ENCODE measurements at regions not wholly inside any gene's neighbourhood (a gene's known extent, or its start where the extent isn't known, plus 50 kb on each side); places are given as distances from the start of the nearest gene placed in this dataset.

DNA sequence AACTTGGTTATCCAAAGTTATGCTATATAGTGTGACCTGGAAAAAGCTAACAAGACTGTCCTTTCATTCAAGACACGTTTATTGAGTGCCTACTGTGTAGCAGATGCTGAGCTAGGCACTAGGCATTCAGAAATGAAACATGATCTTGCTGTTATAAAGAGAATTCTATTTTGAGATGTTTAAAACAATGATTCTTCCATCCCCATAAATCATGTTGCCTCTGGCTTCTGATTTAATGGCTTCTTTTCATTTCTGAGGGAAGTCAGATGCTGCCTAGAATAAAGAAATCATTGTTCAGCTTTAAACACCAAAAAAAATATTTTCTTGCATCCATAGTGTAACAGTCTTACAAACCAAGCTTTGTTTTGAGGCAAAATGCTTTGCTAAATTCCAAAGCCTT lies 620.9 kb upstream of the UBE2E2 start:
- H3K4me3 ChIP-seq, result no peak overlapping the region
- no peaks in the 10 kb centered on the region for H3K4me1 ChIP-seq
- H3K9me3 ChIP-seq, result no peaks in the 10 kb centered on the region
- H3K27me3 ChIP-seq, result no peaks in the 10 kb centered on the region
- no peak for DNase-seq
- TF ChIP-seq POLR2A (IDR thresholded peaks at IDR 0.05), result no peak
- TF ChIP-seq, protein P1, sequence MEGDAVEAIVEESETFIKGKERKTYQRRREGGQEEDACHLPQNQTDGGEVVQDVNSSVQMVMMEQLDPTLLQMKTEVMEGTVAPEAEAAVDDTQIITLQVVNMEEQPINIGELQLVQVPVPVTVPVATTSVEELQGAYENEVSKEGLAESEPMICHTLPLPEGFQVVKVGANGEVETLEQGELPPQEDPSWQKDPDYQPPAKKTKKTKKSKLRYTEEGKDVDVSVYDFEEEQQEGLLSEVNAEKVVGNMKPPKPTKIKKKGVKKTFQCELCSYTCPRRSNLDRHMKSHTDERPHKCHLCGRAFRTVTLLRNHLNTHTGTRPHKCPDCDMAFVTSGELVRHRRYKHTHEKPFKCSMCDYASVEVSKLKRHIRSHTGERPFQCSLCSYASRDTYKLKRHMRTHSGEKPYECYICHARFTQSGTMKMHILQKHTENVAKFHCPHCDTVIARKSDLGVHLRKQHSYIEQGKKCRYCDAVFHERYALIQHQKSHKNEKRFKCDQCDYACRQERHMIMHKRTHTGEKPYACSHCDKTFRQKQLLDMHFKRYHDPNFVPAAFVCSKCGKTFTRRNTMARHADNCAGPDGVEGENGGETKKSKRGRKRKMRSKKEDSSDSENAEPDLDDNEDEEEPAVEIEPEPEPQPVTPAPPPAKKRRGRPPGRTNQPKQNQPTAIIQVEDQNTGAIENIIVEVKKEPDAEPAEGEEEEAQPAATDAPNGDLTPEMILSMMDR (IDR thresholded peaks at IDR 0.05), result no peak
- H3K36me3 ChIP-seq, result no peaks in the 10 kb centered on the region
- intact Hi-C loops (cut with DNase I; ENCODE audit: low total_unique reads), result no loop called here
- no peak overlapping the region for H3K27ac ChIP-seq

DNA sequence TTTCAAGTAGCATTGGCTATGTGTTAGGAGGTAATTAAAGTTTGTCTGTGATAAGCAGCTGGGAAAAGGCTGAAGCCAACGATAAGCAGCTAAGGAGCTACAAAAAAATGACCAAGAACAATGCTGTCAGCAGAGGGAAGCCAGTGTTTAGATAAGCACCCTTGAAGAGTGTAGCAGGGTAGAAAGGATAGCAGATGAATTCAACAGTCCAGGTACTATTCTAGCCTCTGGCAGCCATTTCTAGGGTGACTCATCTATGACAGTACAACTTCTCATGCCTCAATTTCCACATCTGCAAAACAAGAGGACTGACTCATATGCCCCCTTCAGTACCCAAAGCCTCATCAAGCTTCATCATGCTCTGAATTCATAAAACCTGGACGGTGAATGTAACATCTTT lies 617.6 kb upstream of the UBE2E2 start:
- H3K4me3 ChIP-seq, result no peak overlapping the region
- no peaks in the 10 kb centered on the region for H3K36me3 ChIP-seq
- DNase-seq, result no peak
- TF ChIP-seq POLR2A (IDR thresholded peaks at IDR 0.05), result no peak
- TF ChIP-seq, protein P1 (IDR thresholded peaks at IDR 0.05), result no peak
- intact Hi-C loops (cut with DNase I; ENCODE audit: low total_unique reads), result no loop called here
- H3K27ac ChIP-seq, result no peak overlapping the region
- H3K27me3 ChIP-seq, result no peaks in the 10 kb centered on the region
- H3K9me3 ChIP-seq, result no peaks in the 10 kb centered on the region
- no peaks in the 10 kb centered on the region for H3K4me1 ChIP-seq

DNA sequence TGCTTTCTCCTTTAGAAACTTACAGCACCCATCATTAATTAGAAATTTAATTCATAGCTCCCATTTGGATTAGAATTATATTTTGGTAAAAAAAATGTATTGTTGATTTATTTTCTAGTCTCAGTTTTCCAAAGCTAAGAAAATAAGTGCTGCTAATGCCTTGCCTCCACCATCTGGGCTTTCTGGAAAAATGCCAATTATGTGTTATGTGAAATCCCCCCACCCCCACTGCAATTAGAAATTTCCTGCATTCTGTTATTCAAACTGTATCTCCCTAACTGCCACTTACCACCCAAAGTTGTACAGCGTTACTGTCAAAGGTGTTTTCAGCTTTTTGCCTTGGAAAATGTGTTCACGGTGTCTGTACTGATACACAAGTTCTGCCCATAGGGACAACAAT lies 617.2 kb upstream of the UBE2E2 start:
- no peak overlapping the region for H3K4me3 ChIP-seq
- intact Hi-C loops (cut with DNase I; ENCODE audit: low total_unique reads), result no loop called here
- no peak for TF ChIP-seq POLR2A (IDR thresholded peaks at IDR 0.05)
- TF ChIP-seq, protein P1 (IDR thresholded peaks at IDR 0.05), result no peak
- H3K27me3 ChIP-seq, result no peaks in the 10 kb centered on the region
- no peak for DNase-seq
- no peak overlapping the region for H3K27ac ChIP-seq
- no peaks in the 10 kb centered on the region for H3K36me3 ChIP-seq
- no peaks in the 10 kb centered on the region for H3K4me1 ChIP-seq
- no peaks in the 10 kb centered on the region for H3K9me3 ChIP-seq

DNA sequence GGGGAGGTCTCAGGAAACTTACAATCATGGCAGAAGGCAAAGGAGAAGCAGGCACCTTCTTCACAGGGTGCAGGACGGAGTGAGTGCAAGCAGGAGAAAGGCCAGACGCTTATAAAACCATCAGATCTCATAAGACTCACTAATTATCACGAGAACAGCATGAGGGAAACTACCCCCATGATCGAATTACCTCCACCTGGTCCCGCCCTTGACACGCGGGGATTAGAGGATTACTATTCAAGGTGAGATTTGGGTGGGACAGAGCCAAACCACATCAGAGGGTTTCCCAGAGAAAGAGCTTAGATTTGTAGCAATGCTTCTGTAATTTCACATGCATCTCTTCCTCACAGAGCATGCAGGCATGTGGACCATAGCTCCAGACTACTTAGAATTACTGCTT lies 615.7 kb upstream of the UBE2E2 start:
- H3K4me1 ChIP-seq, result no peaks in the 10 kb centered on the region

DNA sequence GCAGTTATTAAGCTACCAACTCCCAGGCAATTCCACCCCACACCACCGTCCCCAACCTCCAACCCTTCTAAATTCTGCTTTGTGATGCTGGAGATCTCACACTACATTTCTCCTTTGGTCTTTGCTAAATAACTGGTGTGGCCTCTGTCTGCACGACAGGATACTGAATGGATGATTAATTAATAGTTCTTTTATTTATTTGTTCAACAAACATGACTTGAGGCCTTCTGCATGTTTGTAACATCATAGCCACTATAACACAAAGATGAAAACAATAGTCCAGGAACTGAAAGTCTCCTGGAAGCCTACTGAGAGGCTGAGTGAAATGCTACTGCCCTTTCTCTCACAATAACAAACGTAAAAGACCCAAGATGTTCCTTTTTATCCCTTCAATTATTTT lies 609.5 kb upstream of the UBE2E2 start:
- Histone ChIP-seq H3K27me3 (no peaks in the 10 kb centered on the region), H3K4me1 (no peaks in the 10 kb centered on the region), H3K27ac (no peak overlapping the region), H3K36me3 (no peaks in the 10 kb centered on the region), H3K4me3 (no peak overlapping the region), H3K9me3 (no peaks in the 10 kb centered on the region)
- TF ChIP-seq POLR2A (IDR thresholded peaks at IDR 0.05), result no peak
- TF ChIP-seq, protein P1 (IDR thresholded peaks at IDR 0.05), result no peak
- intact Hi-C loops (cut with DNase I; ENCODE audit: low total_unique reads), result no loop called here
- no peak for DNase-seq

More for the DNA sequence above, 615.7 kb upstream of the UBE2E2 start:
- no peak overlapping the region for H3K27ac ChIP-seq
- H3K27me3 ChIP-seq, result no peaks in the 10 kb centered on the region
- TF ChIP-seq POLR2A (IDR thresholded peaks at IDR 0.05), result no peak
- TF ChIP-seq, protein P1 (IDR thresholded peaks at IDR 0.05), result no peak
- no peaks in the 10 kb centered on the region for H3K36me3 ChIP-seq
- DNase-seq, result no peak
- no peak overlapping the region for H3K4me3 ChIP-seq
- no peaks in the 10 kb centered on the region for H3K9me3 ChIP-seq
- intact Hi-C loops (cut with DNase I; ENCODE audit: low total_unique reads), result no loop called here
